ENCODE measurements at regions not wholly inside any gene's neighbourhood (a gene's known extent, or its start where the extent isn't known, plus 50 kb on each side); places are given as distances from the start of the nearest gene placed in this dataset.

- H4K8ac ChIP-seq (replicated peaks; ENCODE audit: insufficient read length, low read depth, low read length): no peak overlapping the region
- Mint-ChIP-seq H3K4me1 (peaks cover 0 to under 1% of the 10 kb centered on the region in 2 experiments; a peak in 1 of 4 replicates), H3K36me3 (ENCODE audit: insufficient read depth in 1 of 3, low read depth in 3 of 3) (peaks cover 0 to 12% (median 3%) of the 10 kb centered on the region in 3 experiments; a peak in 5 of 7 replicates), H3K4me3 (no peak overlapping the region), H3K27ac (no peak overlapping the region), H3K27me3 (ENCODE audit: low read depth) (no peaks in the 10 kb centered on the region), H3K9me3 (peaks cover 2 to 3% of the 10 kb centered on the region in 2 experiments; a peak in 2 of 5 replicates)
- H3K27ac ChIP-seq (ENCODE audit: insufficient read length, low read depth, low read length): no peak overlapping the region
- no peaks in the 10 kb centered on the region for H3K27me3 ChIP-seq (ENCODE audit: insufficient read depth, low read length)
- H4K91ac ChIP-seq (ENCODE audit: insufficient read length, low read depth, low read length): no peak overlapping the region
- no peak overlapping the region for H3K9ac ChIP-seq (ENCODE audit: extremely low read depth, insufficient read length, low read length)
- DNase-seq: no peak
- no peak for TF ChIP-seq CTCF (conservative IDR thresholded peaks at IDR 0.05)
- no peaks in the 10 kb centered on the region for H3K4me1 ChIP-seq (ENCODE audit: insufficient read depth, low read length)
- H3K79me2 ChIP-seq (ENCODE audit: insufficient read depth, low read length): no peaks in the 10 kb centered on the region
- H3K23me2 ChIP-seq (ENCODE audit: insufficient read length, low read depth, low read length, poor library complexity, severe bottlenecking): no peaks in the 10 kb centered on the region
- no peak overlapping the region for H2BK120ac ChIP-seq (ENCODE audit: low read depth, low read length, poor library complexity, severe bottlenecking)
- no peaks in the 10 kb centered on the region for H3K79me1 ChIP-seq (ENCODE audit: insufficient read depth, low read depth, low read length, poor library complexity, severe bottlenecking)
- H3K56ac ChIP-seq (ENCODE audit: insufficient read length, low read depth, low read length): no peak overlapping the region
- H2BK15ac ChIP-seq (ENCODE audit: low read depth, low read length): no peak overlapping the region
- H2AK5ac ChIP-seq (ENCODE audit: insufficient read length, low read length): no peak overlapping the region
- H3K4me2 ChIP-seq (ENCODE audit: insufficient read depth, insufficient read length, low read length): no peak overlapping the region
- no peak overlapping the region for H2BK5ac ChIP-seq (ENCODE audit: insufficient read length, low read length)
- no peak overlapping the region for H2BK12ac ChIP-seq (ENCODE audit: insufficient read length, low read depth, low read length)
- H3K9me3 ChIP-seq (ENCODE audit: control insufficient read depth, low read depth, low read length): no peaks in the 10 kb centered on the region
- no peaks in the 10 kb centered on the region for H4K20me1 ChIP-seq (ENCODE audit: control insufficient read depth, insufficient read depth, insufficient read length)
- H3K18ac ChIP-seq (ENCODE audit: insufficient read length, low read depth, low read length): no peak overlapping the region
- H3T11ph ChIP-seq (ENCODE audit: low read length): no peak overlapping the region
- no peak overlapping the region for H2AFZ ChIP-seq (ENCODE audit: low read length)
- no peak overlapping the region for H3K23ac ChIP-seq (ENCODE audit: insufficient read length, low read depth, low read length)
- H2BK20ac ChIP-seq (ENCODE audit: low read depth, low read length, poor library complexity, severe bottlenecking): no peak overlapping the region
- H4K5ac ChIP-seq (ENCODE audit: insufficient read length, low read depth, low read length): no peak overlapping the region
- no CpG with 5 or more reads among the region's 2 CpGs for WGBS (ENCODE audit: extremely low coverage, insufficient read length, low lambda C conversion rate)
- H3K14ac ChIP-seq (ENCODE audit: insufficient read depth, low read length): no peak overlapping the region
- no peak overlapping the region for H3K4ac ChIP-seq (ENCODE audit: low read depth, low read length)
These were observed 769.6 kb upstream of the C9orf72 start for GRCh38 chr9:28342815-28343338.

All from H9 (cell line).